Esophagus muscularis mucosa (tissue), 4 donors: ENCODE measurements at regions not wholly inside any gene's neighbourhood (a gene's known extent, or its start where the extent isn't known, plus 50 kb on each side); places are given as distances from the start of the nearest gene placed in this dataset.
"Not testable (repeated sequence)": the region's sequence is repeated elsewhere in the genome, so short reads cannot be mapped to it uniquely, and the experiment has no call there.

Experiments
- EP300 ChIP-seq: sonication (generic); formaldehyde crosslinking; IDR thresholded peaks from one replicate; pipeline ENCODE4 v1.6.1; 2017; ENCODE audit warnings: antibody characterized with exemption
- POLR2A ChIP-seq: fragments of 450-650 bp; IDR thresholded peaks from one replicate; pipeline ENCODE4 v1.6.1; 2017; ENCODE audit warnings: antibody characterized with exemption, moderate library complexity, mild to moderate bottlenecking, low read depth
- TF ChIP-seq, protein P1 (sequence below), 3 experiments: fragments of 200-600 bp in 2 of 3; fragments of 450-650 bp in 1 of 3; sonication (generic) in 2 of 3; IDR thresholded peaks; one replicate each; pipeline ENCODE4 v1.5.1; 2017 to 2019; ENCODE audit warnings: antibody characterized with exemption in 3 of 3, mild to moderate bottlenecking in 2 of 3, moderate library complexity in 1 of 3

DNA sequence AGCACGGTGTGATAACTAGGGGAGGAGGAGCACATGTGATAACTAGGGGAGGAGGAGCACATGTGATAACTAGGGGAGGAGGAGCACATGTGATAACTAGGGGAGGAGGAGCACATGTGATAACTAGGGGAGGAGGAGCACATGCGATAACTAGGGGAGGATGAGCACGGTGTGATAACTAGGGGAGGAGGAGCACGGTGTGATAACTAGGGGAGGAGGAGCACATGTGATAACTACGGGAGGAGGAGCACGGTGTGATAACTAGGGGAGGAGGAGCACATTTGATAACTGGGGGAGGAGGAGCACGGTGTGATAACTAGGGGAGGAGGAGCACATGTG, 85.7 kb downstream of the DACT2 start:
- TF ChIP-seq, protein P1, sequence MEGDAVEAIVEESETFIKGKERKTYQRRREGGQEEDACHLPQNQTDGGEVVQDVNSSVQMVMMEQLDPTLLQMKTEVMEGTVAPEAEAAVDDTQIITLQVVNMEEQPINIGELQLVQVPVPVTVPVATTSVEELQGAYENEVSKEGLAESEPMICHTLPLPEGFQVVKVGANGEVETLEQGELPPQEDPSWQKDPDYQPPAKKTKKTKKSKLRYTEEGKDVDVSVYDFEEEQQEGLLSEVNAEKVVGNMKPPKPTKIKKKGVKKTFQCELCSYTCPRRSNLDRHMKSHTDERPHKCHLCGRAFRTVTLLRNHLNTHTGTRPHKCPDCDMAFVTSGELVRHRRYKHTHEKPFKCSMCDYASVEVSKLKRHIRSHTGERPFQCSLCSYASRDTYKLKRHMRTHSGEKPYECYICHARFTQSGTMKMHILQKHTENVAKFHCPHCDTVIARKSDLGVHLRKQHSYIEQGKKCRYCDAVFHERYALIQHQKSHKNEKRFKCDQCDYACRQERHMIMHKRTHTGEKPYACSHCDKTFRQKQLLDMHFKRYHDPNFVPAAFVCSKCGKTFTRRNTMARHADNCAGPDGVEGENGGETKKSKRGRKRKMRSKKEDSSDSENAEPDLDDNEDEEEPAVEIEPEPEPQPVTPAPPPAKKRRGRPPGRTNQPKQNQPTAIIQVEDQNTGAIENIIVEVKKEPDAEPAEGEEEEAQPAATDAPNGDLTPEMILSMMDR (IDR thresholded peaks at IDR 0.05): not testable (repeated sequence)
- TF ChIP-seq POLR2A, EP300: not testable (repeated sequence)
